Mammary epithelial cell (primary cell): ENCODE measurements at regions not wholly inside any gene's neighbourhood (a gene's known extent, or its start where the extent isn't known, plus 50 kb on each side); places are given as distances from the start of the nearest gene placed in this dataset.

Experiments
- EZH2 ChIP-seq: IDR thresholded peaks from 2 replicates; pipeline ENCODE4 v1.6.1; 2012; ENCODE audit warnings: low read length, inconsistent platforms, borderline replicate concordance
- TF ChIP-seq, protein P1 (sequence below), 2 donors: IDR thresholded peaks in 1 of 2; conservative IDR thresholded peaks in 1 of 2; 2 replicates each; pipeline ENCODE4 v1.5.1; 2011 to 2012; ENCODE audit warnings: inconsistent platforms in 2 of 2, low read length in 2 of 2, mild to moderate bottlenecking in 2 of 2, control low read depth in 1 of 2, low read depth in 1 of 2; ENCODE audit not compliant: insufficient read depth in 1 of 2; ENCODE audit errors: extremely low read depth in 1 of 2

DNA sequence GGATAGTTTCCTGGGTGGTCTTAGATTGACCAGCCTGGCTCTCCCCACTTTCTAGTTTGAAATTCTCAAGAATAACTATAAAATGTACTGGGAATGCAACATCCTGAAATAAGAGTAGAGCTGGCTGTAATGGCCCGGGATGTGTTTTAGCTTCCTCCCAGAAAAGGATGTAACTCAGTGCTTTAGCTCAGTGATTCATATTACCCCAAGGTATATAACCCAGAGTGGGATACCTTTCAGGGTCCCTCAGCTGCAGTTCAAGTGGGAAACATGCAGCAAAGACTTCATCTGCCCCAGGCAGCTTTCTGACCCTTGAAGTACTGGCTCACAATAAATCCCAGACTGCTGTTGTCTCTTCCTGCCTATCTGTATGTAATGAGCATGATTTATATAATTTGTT lies 666.7 kb upstream of the KCND2 start:
- TF ChIP-seq, protein P1, sequence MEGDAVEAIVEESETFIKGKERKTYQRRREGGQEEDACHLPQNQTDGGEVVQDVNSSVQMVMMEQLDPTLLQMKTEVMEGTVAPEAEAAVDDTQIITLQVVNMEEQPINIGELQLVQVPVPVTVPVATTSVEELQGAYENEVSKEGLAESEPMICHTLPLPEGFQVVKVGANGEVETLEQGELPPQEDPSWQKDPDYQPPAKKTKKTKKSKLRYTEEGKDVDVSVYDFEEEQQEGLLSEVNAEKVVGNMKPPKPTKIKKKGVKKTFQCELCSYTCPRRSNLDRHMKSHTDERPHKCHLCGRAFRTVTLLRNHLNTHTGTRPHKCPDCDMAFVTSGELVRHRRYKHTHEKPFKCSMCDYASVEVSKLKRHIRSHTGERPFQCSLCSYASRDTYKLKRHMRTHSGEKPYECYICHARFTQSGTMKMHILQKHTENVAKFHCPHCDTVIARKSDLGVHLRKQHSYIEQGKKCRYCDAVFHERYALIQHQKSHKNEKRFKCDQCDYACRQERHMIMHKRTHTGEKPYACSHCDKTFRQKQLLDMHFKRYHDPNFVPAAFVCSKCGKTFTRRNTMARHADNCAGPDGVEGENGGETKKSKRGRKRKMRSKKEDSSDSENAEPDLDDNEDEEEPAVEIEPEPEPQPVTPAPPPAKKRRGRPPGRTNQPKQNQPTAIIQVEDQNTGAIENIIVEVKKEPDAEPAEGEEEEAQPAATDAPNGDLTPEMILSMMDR (conservative IDR thresholded peaks at IDR 0.05 in 1 of 2, IDR thresholded peaks at IDR 0.05 in 1 of 2; ENCODE audit: extremely low read depth in 1 of 2, insufficient read depth in 1 of 2, low read depth in 1 of 2, low read length in 2 of 2): no peak
- no peak for TF ChIP-seq EZH2
